SW480 (cell line): ENCODE measurements at regions not wholly inside any gene's neighbourhood (a gene's known extent, or its start where the extent isn't known, plus 50 kb on each side); places are given as distances from the start of the nearest gene placed in this dataset.
A peak's percentile ranks its signal among the peaks of the same experiment; 100 is the strongest.
"Not testable (repeated sequence)": the region's sequence is repeated elsewhere in the genome, so short reads cannot be mapped to it uniquely, and the experiment has no call there.

Source experiments
- DNase-seq: peaks from one replicate; pipeline ENCODE4 v3.0.0-alpha.2; 2016; ENCODE audit warnings: low spot score

DNA sequence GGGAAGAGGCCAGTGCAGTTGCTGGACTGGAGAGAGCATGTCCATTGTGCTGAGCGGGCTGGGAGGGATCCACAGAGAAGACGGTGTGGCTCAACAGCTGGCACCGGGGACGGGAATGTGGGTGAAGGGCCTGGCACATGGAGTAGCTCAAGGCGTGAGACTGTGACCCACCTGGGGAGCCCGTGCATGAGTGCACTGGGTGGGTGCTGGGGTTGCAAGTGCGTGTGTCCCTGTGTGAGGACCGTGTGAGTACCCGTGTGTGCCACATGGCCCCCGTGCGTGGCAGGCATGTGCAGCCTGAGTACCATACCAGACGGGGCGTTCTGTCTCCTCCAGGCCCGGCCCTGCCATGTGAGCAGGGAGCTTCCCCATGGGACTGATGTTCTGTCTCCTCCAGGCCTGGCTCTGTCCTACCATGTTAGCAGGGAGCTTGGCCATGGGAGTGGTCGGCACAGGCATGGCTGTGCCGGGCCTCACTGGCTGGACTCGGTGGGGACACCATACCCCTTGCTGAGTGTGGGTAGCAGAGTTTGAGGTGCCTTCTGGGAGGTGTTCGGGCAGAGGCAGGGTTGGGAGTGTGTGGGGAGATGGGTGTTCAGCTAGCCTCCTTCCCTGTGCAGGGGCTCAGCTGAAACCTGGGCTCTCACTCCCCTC lies 234.4 kb downstream of the TMEM121 start:
- DNase-seq, result no peak

DNA sequence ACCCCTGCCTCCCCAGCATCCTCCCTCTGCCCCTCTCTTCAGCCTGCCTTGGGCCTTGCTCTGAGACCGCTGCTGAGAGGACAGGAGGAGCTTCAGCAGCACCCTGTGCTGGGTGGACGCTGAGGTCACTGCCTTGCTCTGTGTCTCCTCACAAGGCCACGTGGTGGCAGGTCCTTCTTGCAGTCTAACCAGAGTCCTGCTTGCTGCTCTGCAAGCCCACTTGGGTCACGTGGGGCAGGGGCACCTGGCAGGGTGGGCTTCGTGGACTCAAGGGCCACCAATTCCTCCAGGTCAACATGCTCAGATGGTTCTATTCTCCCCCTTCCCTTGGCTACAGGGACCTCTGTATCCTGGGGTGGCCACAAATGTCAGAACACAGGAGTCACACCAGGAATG lies 235.0 kb downstream of the TMEM121 start:
- DNase-seq, result not testable (repeated sequence)

GRCh38 chr14:105761842-105762241 lies 235.5 kb downstream of the TMEM121 start:
- DNase-seq, result no peak

- not testable (repeated sequence) for DNase-seq
Observed at GRCh38 chr14:105762262-105762661, 235.9 kb downstream of the TMEM121 start.

DNA sequence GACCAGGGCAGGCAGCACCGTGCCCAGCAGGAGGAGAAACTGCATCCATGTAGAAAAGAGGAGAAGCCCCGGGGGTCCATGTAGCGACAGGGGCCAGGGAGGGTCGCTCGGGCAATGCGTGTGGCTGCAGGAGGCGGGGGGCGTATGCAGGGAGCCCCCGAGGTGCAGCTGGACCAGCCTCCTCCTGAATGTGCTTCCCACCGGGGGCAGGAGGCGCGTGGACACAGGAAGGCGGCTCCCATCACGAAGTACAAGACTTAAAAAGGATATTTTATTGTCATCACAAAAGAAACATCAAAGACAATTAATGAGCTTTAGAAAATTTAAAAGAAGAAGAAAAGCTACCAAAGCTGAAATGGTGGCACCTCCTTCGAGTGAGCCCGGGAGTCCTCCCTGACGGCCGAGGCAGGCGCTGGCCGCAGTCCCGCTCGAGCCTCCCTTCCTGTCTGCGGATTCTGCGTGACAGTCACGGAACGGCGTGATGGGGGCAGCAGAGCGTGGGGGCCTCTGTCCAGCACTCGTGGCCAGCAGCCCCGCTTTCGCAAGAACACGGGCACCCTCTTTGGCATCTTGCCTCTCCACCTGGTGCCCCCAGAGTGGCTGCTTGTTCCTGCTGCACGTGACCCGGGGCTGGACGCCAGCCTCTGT lies 238.0 kb downstream of the TMEM121 start:
- DNase-seq, result not testable (repeated sequence)

GRCh38 chr14:105765072-105765825 lies 238.9 kb downstream of the TMEM121 start:
- DNase-seq, result not testable (repeated sequence)

- no peak for DNase-seq
Observed at GRCh38 chr14:105765893-105766614, 239.7 kb downstream of the TMEM121 start.

DNA sequence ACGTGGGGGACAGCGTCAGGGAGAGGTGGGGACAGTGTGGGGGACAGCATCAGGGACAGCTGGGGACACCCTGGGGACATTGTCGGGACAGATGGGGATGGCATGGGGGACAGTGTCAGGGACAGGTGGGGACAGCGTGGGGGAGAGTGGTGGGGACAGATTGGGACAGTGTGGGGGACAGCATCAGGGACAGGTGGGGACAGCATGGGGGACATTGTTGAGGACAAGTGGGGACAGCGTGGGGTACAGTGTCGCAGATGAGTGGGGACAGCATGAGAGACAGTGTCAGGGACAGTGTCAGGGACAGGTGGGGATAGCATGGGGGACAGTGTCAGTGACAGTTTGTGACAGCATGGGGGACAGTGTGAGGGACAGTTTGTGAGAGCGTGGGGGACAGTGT lies 240.9 kb downstream of the TMEM121 start:
- no peak for DNase-seq

DNA sequence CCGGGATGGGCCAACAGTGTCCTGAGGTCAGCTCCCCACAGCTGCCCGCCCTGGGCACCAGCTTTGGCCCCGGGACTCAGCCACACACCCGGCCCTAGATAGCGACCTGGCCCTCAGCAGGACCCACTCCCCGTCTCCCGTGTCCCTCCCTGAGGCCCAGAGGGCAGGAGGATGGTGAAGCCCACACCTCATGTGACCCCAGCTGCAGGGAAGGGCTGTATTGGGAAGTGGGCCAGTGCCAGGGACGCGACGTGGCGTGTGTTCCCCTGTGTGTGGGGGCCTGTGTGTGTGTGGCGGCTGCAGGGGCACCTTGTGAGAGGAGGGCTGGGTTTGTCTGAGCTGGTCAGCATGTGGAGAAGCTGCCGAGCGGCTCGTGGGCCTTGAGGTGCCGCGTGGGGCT lies 241.7 kb downstream of the TMEM121 start:
- not testable (repeated sequence) for DNase-seq

DNA sequence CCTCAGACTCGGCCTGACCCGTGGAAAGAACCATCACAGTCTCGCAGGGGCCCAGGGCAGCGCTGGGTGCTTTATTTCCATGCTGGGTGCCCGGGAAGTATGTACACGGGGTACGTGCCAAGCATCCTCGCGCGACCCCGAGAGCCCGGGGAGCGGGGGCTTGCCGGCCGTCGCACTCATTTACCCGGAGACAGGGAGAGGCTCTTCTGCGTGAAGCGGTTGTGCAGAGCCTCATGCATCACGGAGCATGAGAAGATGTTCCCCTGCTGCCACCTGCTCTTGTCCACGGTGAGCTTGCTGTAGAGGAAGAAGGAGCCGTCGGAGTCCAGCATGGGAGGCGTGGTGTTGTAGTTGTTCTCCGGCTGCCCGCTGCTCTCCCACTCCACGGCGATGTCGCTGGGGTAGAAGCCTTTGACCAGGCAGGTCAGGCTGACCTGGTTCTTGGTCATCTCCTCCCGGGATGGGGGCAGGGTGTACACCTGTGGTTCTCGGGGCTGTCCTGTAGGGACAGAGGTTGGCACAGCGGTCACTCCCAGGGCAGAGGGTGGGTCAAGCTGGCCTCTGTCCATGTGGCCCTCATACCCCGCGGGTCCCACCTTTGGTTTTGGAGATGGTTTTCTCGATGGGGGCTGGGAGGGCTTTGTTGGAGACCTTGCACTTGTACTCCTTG lies 242.8 kb downstream of the TMEM121 start:
- DNase-seq, result not testable (repeated sequence)

- DNase-seq, result not testable (repeated sequence)
Observed at GRCh38 chr14:105770619-105771216, 244.3 kb downstream of the TMEM121 start.

- DNase-seq, result not testable (repeated sequence)
Observed at GRCh38 chr14:105771261-105772226, 245.2 kb downstream of the TMEM121 start.

GRCh38 chr14:105772710-105773250 lies 246.4 kb downstream of the TMEM121 start:
- DNase-seq, result not testable (repeated sequence)

DNA sequence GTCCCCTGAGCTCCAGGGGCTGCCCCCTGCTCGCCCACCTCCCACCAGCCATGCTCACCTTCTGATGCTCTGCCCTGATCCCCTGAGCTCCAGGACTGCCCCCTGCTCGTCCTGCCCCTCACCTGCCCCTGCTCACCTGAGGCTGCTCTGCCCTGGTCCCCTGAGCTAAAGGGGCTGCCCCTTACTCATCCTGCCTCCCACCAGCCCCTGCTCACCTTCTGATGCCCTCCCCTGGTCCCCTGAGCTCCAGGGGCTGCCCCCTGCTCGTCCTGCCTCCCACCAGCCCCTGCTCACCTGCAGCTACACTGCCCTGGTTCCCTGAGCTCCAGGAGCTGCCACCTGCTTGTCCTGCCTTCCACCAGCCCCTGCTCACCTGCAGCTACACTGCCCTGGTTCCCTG lies 247.2 kb downstream of the TMEM121 start:
- no peak for DNase-seq

- peak; percentile 20 for DNase-seq
Observed at GRCh38 chr14:105774001-105774400, 247.6 kb downstream of the TMEM121 start.

DNA sequence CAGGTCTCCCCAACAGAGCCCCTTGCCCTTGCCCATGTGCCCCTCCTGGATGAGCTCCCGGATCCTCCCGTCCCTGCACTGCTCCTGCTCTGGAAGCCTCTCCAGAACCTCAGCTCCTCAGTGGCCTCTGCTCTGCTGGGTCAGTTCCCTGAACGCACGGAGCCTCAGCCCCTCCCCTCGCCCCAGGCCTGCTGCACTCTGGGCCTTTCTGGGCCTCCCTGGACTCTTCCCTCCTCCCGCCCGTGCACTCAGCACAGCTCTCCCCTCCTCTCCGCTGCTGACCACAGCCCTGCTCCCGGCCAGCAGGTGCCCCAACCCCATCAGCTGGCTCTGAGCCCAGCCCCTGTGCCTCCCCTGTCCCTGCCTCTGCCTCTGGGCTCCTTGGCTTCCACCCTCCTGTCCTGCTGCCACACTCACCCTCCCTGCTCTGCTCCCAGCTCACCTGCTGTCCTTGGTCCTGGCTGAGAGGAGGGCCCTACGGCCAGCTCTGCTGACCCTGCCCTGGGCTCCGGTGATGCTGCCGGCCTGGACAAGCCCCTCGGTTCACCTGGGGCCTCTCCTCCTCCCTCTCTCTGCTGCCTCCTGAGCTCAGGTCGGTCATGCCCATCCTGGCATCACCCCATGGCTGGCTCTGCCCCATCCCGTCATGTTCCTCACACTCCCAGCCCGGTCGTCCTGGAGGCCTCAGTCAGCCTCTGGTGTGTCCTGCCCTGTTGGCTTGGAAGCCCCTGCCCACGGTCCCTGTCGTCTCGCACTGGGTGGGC lies 248.4 kb downstream of the TMEM121 start:
- not testable (repeated sequence) for DNase-seq

GRCh38 chr14:105775349-105775923 lies 249.1 kb downstream of the TMEM121 start:
- DNase-seq, result not testable (repeated sequence)

GRCh38 chr14:105776112-105776511 lies 249.7 kb downstream of the TMEM121 start:
- DNase-seq, result not testable (repeated sequence)

GRCh38 chr14:105776924-105777323 lies 250.5 kb downstream of the TMEM121 start:
- DNase-seq, result no peak
